Endothelial cell of umbilical vein (primary cell): ENCODE measurements at regions not wholly inside any gene's neighbourhood (a gene's known extent, or its start where the extent isn't known, plus 50 kb on each side); places are given as distances from the start of the nearest gene placed in this dataset.

Experiments used
- BruUV-seq: library from RNA; stranded (reverse); fragments of 400-500 nt; replicated peaks from 2 replicates; lab custom pipeline; 2021; lab: Mats Ljungman, UMichigan
- CTCF ChIA-PET: fragments of 300-600, 350-600 bp; sonication (Branson Sonifier 250); formaldehyde crosslinking; loops from one replicate; lab custom pipeline; 2021; ENCODE audit warnings: antibody characterized with exemption, inconsistent platforms; lab: Charles Lee
- POLR2A ChIA-PET: fragments of 300-600, 350-600 bp; sonication (Branson Sonifier 250); formaldehyde crosslinking; loops from one replicate; lab custom pipeline; 2021; ENCODE audit warnings: antibody characterized with exemption, inconsistent platforms; lab: Charles Lee
- DNase-seq: peaks from one replicate; pipeline ENCODE4 v3.0.0-alpha.2; 2011; ENCODE audit warnings: low read depth, low spot score
- FAIRE-seq: peaks from 2 replicates; lab custom pipeline; 2011; peaks lifted over from hg19 to GRCh38; lab: Jason Lieb, UNC
- H2AFZ ChIP-seq: 2 replicates; pipeline ENCODE4 v1.6.0; 2012; ENCODE audit warnings: low read depth, low read length, control low read depth, inconsistent platforms
- H3K27ac ChIP-seq: 2 replicates; pipeline ENCODE4 v1.5.1; 2011; ENCODE audit warnings: low read depth, mild to moderate bottlenecking, control low read depth, low read length, moderate library complexity; ENCODE audit not compliant: insufficient read depth
- H3K27me3 ChIP-seq, 2 experiments: 2 replicates each; pipeline versions ENCODE4 v1.6.0 to v1.6.1; 2011; ENCODE audit warnings: low read length in 2 of 2, mixed read lengths in 1 of 2; ENCODE audit not compliant: control insufficient read depth in 2 of 2, insufficient read depth in 2 of 2
- H3K36me3 ChIP-seq, 2 experiments: 2 replicates in 1 of 2; 3 replicates in 1 of 2; pipeline ENCODE4 v1.5.1; 2011; ENCODE audit warnings: low read length in 2 of 2, mild to moderate bottlenecking in 1 of 2, moderate library complexity in 1 of 2; ENCODE audit not compliant: control insufficient read depth in 2 of 2, insufficient read depth in 2 of 2; ENCODE audit errors: extremely low read depth in 1 of 2
- H3K4me1 ChIP-seq: 3 replicates; pipeline ENCODE4 v1.5.1; 2011; ENCODE audit warnings: mild to moderate bottlenecking, low read length; ENCODE audit not compliant: control insufficient read depth, insufficient read depth; ENCODE audit errors: extremely low read depth
- H3K4me2 ChIP-seq: 2 replicates; pipeline ENCODE4 v1.6.1; 2011; ENCODE audit warnings: low read length, control low read depth, mixed read lengths; ENCODE audit not compliant: insufficient read depth
- H3K4me3 ChIP-seq, 3 experiments: fragments of 200-600 bp in 1 of 3; sonication (generic), shearing (Covaris generic) in 1 of 3; replicated peaks in 1 of 3; 2 replicates each; pipeline ENCODE4 v1.5.1; 2011 to 2016; ENCODE audit warnings: control low read depth in 3 of 3, low read length in 3 of 3, mild to moderate bottlenecking in 2 of 3, inconsistent platforms in 1 of 3, low read depth in 1 of 3, moderate library complexity in 1 of 3; ENCODE audit not compliant: insufficient read depth in 1 of 3
- H3K79me2 ChIP-seq: 2 replicates; pipeline ENCODE4 v1.6.0; 2012; ENCODE audit warnings: low read length, inconsistent platforms; ENCODE audit not compliant: control insufficient read depth, insufficient read depth
- H3K9ac ChIP-seq: replicated peaks from 2 replicates; pipeline ENCODE3; 2011; ENCODE audit warnings: low read length, control low read depth; ENCODE audit not compliant: insufficient read depth; ENCODE audit errors: extremely low read depth
- H3K9me1 ChIP-seq: replicated peaks from 3 replicates; pipeline ENCODE4 v1.6.0; 2011; ENCODE audit warnings: mild to moderate bottlenecking, low read length; ENCODE audit not compliant: control insufficient read depth, insufficient read depth; ENCODE audit errors: extremely low read depth
- H3K9me3 ChIP-seq: replicated peaks from 2 replicates; pipeline ENCODE4 v1.5.1; 2012; ENCODE audit warnings: low read length, inconsistent platforms; ENCODE audit not compliant: control insufficient read depth, insufficient read depth
- H4K20me1 ChIP-seq: replicated peaks from 2 replicates; pipeline ENCODE3; 2011; ENCODE audit warnings: mild to moderate bottlenecking, low read length; ENCODE audit not compliant: control insufficient read depth, insufficient read depth; ENCODE audit errors: extremely low read depth
- EZH2 ChIP-seq: IDR thresholded peaks from 2 replicates; pipeline ENCODE4 v1.6.1; 2012; ENCODE audit warnings: borderline replicate concordance, low read depth, mild to moderate bottlenecking, moderate library complexity, low read length, inconsistent platforms; ENCODE audit not compliant: severe bottlenecking
- FOS ChIP-seq: IDR thresholded peaks from 2 replicates; pipeline ENCODE4 v1.6.1; 2011; ENCODE audit warnings: mild to moderate bottlenecking, low read length, moderate library complexity, borderline replicate concordance; ENCODE audit not compliant: insufficient read depth
- GATA2 ChIP-seq: IDR thresholded peaks from 2 replicates; pipeline ENCODE4 v1.7.0; 2011; ENCODE audit warnings: low read depth, mild to moderate bottlenecking, moderate library complexity, mixed read lengths, low read length; ENCODE audit not compliant: insufficient read length, insufficient read depth
- JUN ChIP-seq: IDR thresholded peaks from 2 replicates; pipeline ENCODE4 v1.6.1; 2011; ENCODE audit warnings: borderline replicate concordance, low read depth; ENCODE audit not compliant: insufficient read length, insufficient read depth
- MYC ChIP-seq: IDR thresholded peaks from one replicate; pipeline ENCODE4 v1.6.1; 2011; ENCODE audit warnings: mild to moderate bottlenecking, low read depth, low read length
- POLR2A ChIP-seq: IDR thresholded peaks from 2 replicates; pipeline ENCODE4 v1.6.1; 2012; ENCODE audit warnings: low read depth, mild to moderate bottlenecking, control low read depth, low read length
- POLR2AphosphoS5 ChIP-seq: IDR thresholded peaks from 2 replicates; pipeline ENCODE4 v1.6.1; 2012; ENCODE audit warnings: low read depth, mild to moderate bottlenecking, control low read depth, low read length, moderate library complexity; ENCODE audit not compliant: insufficient read depth
- dilution Hi-C: fragments of 300-500 bp; cut with MboI; formaldehyde crosslinking; loops from one replicate; pipeline ENCODE4 v1.15.0; 2019; ENCODE audit warnings: low sequenced_read_pairs; ENCODE audit not compliant: extremely low pct_ligation_motif_present
- intact Hi-C: fragments of 100-400 bp; cut with micrococcal nuclease; formaldehyde crosslinking; loops from one replicate; pipeline ENCODE4 v1.10.0; 2022
- TF ChIP-seq, protein P1 (sequence below), 2 donors: IDR thresholded peaks; 1 replicate in 1 of 2; 2 replicates in 1 of 2; pipeline ENCODE4 v1.5.1; 2011; ENCODE audit warnings: low read length in 2 of 2, mild to moderate bottlenecking in 2 of 2, moderate library complexity in 2 of 2, control low read depth in 1 of 2, inconsistent platforms in 1 of 2, low read depth in 1 of 2; ENCODE audit not compliant: insufficient read depth in 1 of 2; ENCODE audit errors: extremely low read depth in 1 of 2
- TF ChIP-seq, protein P2 (sequence below): IDR thresholded peaks from 2 replicates; pipeline ENCODE4 v1.6.1; 2011; ENCODE audit not compliant: insufficient read depth, insufficient read length

DNA sequence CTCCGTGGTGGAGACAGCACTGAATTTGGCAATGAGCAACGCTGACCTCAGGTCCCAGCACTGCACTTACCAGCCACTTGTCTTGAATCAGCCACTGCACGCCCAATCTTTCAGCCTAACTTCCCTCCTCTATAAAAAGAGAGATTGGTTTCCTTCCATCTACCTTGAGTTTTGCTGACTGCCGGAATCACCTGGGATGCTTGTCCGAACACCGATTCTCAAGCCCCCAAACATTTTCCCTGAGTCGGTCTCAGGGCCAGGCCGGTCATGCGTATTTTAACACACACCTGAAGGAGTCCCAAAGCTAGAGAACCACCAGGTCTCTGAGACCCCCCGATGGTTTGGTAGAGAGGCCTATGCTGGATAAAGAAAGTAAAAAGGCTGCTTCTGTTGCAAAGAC, 131.5 kb downstream of the SPATA19 start:
- dilution Hi-C loops (no loop called here), intact Hi-C loops (no loop called here)
- no peak for TF ChIP-seq POLR2AphosphoS5
- TF ChIP-seq, protein P1, sequence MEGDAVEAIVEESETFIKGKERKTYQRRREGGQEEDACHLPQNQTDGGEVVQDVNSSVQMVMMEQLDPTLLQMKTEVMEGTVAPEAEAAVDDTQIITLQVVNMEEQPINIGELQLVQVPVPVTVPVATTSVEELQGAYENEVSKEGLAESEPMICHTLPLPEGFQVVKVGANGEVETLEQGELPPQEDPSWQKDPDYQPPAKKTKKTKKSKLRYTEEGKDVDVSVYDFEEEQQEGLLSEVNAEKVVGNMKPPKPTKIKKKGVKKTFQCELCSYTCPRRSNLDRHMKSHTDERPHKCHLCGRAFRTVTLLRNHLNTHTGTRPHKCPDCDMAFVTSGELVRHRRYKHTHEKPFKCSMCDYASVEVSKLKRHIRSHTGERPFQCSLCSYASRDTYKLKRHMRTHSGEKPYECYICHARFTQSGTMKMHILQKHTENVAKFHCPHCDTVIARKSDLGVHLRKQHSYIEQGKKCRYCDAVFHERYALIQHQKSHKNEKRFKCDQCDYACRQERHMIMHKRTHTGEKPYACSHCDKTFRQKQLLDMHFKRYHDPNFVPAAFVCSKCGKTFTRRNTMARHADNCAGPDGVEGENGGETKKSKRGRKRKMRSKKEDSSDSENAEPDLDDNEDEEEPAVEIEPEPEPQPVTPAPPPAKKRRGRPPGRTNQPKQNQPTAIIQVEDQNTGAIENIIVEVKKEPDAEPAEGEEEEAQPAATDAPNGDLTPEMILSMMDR (IDR thresholded peaks at IDR 0.05; ENCODE audit: extremely low read depth in 1 of 2, insufficient read depth in 1 of 2, low read depth in 1 of 2, low read length in 2 of 2) = no peak
- no peak for TF ChIP-seq FOS
- TF ChIP-seq POLR2A = no peak
- TF ChIP-seq JUN = no peak
- no peak for TF ChIP-seq EZH2
- TF ChIP-seq, protein P2, sequence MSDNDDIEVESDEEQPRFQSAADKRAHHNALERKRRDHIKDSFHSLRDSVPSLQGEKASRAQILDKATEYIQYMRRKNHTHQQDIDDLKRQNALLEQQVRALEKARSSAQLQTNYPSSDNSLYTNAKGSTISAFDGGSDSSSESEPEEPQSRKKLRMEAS = no peak
- no peak for TF ChIP-seq MYC
- no peak for TF ChIP-seq GATA2
- Histone ChIP-seq H3K4me1 (no peaks in the 10 kb centered on the region), H3K27me3 (no peaks in the 10 kb centered on the region), H3K9me3 (peaks cover 2% of the 10 kb centered on the region), H3K9me1 (no peaks in the 10 kb centered on the region), H3K27ac (no peak overlapping the region), H3K4me3 (no peak overlapping the region), H3K79me2 (no peaks in the 10 kb centered on the region), H3K36me3 (no peaks in the 10 kb centered on the region), H3K4me2 (no peak overlapping the region), H2AFZ (no peak overlapping the region), H3K9ac (no peak overlapping the region), H4K20me1 (no peaks in the 10 kb centered on the region)
- no peak for FAIRE-seq
- ChIA-PET CTCF (no interaction called here), POLR2A (no interaction called here)
- no peak for DNase-seq
- BruUV-seq = no TSS peak
